ENCODE measurements at regions not wholly inside any gene's neighbourhood (a gene's known extent, or its start where the extent isn't known, plus 50 kb on each side); places are given as distances from the start of the nearest gene placed in this dataset.

- intact Hi-C loops (cut with DNase I): no loop called here
Measured at GRCh38 chrX:80173261-80173660, 158.7 kb downstream of the TBX22 start.

GRCh38 chrX:80174925-80175574, 160.5 kb downstream of the TBX22 start:
- Histone ChIP-seq H3K4me1 (replicated peaks) (no peaks in the 10 kb centered on the region), H3K27ac (no peak overlapping the region), H3K36me3 (no peaks in the 10 kb centered on the region), H3K9me3 (no peaks in the 10 kb centered on the region), H3K27me3 (replicated peaks; ENCODE audit: insufficient read depth) (no peaks in the 10 kb centered on the region), H3K4me3 (no peak overlapping the region)
- TF ChIP-seq CTCF (IDR thresholded peaks at IDR 0.05): no peak
- no peak for TF ChIP-seq POLR2A (IDR thresholded peaks at IDR 0.05)
- TF ChIP-seq POLR2AphosphoS5 (IDR thresholded peaks at IDR 0.05): no peak
- no peak for DNase-seq (ENCODE audit: low spot score)
- WGBS: 67% methylated on average over 3 of the region's 3 CpGs
- intact Hi-C loops (cut with DNase I): no loop called here

More at GRCh38 chrX:80173261-80173660, 158.7 kb downstream of the TBX22 start:
- Histone ChIP-seq H3K9me3 (no peaks in the 10 kb centered on the region), H3K36me3 (no peaks in the 10 kb centered on the region), H3K27me3 (replicated peaks; ENCODE audit: insufficient read depth) (no peaks in the 10 kb centered on the region), H3K4me3 (no peak overlapping the region), H3K4me1 (replicated peaks) (no peaks in the 10 kb centered on the region), H3K27ac (no peak overlapping the region)
- DNase-seq (ENCODE audit: low spot score): no peak
- 71% methylated on average over 9 of the region's 9 CpGs for WGBS
- TF ChIP-seq CTCF (IDR thresholded peaks at IDR 0.05): no peak
- TF ChIP-seq POLR2A (IDR thresholded peaks at IDR 0.05): no peak
- TF ChIP-seq POLR2AphosphoS5 (IDR thresholded peaks at IDR 0.05): no peak

GRCh38 chrX:80181079-80181478, 166.5 kb downstream of the TBX22 start:
- no peaks in the 10 kb centered on the region for H3K4me1 ChIP-seq (replicated peaks)
- intact Hi-C loops (cut with DNase I): no loop called here
- H3K27ac ChIP-seq: no peak overlapping the region
- H3K9me3 ChIP-seq: no peaks in the 10 kb centered on the region
- DNase-seq (ENCODE audit: low spot score): no peak
- no peaks in the 10 kb centered on the region for H3K27me3 ChIP-seq (replicated peaks; ENCODE audit: insufficient read depth)
- no peak overlapping the region for H3K4me3 ChIP-seq
- 31% methylated on average over 1 of the region's 1 CpG for WGBS
- no peaks in the 10 kb centered on the region for H3K36me3 ChIP-seq
- no peak for TF ChIP-seq CTCF (IDR thresholded peaks at IDR 0.05)
- no peak for TF ChIP-seq POLR2A (IDR thresholded peaks at IDR 0.05)
- no peak for TF ChIP-seq POLR2AphosphoS5 (IDR thresholded peaks at IDR 0.05)

GRCh38 chrX:80184854-80185253, 170.3 kb downstream of the TBX22 start:
- Histone ChIP-seq H3K4me1 (replicated peaks) (no peaks in the 10 kb centered on the region), H3K9me3 (no peaks in the 10 kb centered on the region), H3K27ac (no peak overlapping the region), H3K36me3 (no peaks in the 10 kb centered on the region), H3K27me3 (replicated peaks; ENCODE audit: insufficient read depth) (no peaks in the 10 kb centered on the region), H3K4me3 (no peak overlapping the region)
- intact Hi-C loops (cut with DNase I): no loop called here
- 67% methylated on average over 2 of the region's 2 CpGs for whole genome bisulfite sequencing
- TF ChIP-seq POLR2A (IDR thresholded peaks at IDR 0.05) (no peak), POLR2AphosphoS5 (IDR thresholded peaks at IDR 0.05) (no peak), CTCF (IDR thresholded peaks at IDR 0.05) (no peak)
- DNase-seq (ENCODE audit: low spot score): no peak

- Histone ChIP-seq H3K4me3 (no peak overlapping the region), H3K36me3 (no peaks in the 10 kb centered on the region), H3K9me3 (no peaks in the 10 kb centered on the region), H3K4me1 (replicated peaks) (no peaks in the 10 kb centered on the region), H3K27ac (no peak overlapping the region), H3K27me3 (replicated peaks; ENCODE audit: insufficient read depth) (no peaks in the 10 kb centered on the region)
- intact Hi-C loops (cut with DNase I): no loop called here
- no peak for DNase-seq (ENCODE audit: low spot score)
- WGBS: 100% methylated on average over 1 of the region's 2 CpGs
- TF ChIP-seq CTCF (IDR thresholded peaks at IDR 0.05): no peak
- no peak for TF ChIP-seq POLR2AphosphoS5 (IDR thresholded peaks at IDR 0.05)
- TF ChIP-seq POLR2A (IDR thresholded peaks at IDR 0.05): no peak
Measured at GRCh38 chrX:80206647-80207046, 192.1 kb downstream of the TBX22 start.
